ENCODE measurements at regions not wholly inside any gene's neighbourhood (a gene's known extent, or its start where the extent isn't known, plus 50 kb on each side); places are given as distances from the start of the nearest gene placed in this dataset.

DNA sequence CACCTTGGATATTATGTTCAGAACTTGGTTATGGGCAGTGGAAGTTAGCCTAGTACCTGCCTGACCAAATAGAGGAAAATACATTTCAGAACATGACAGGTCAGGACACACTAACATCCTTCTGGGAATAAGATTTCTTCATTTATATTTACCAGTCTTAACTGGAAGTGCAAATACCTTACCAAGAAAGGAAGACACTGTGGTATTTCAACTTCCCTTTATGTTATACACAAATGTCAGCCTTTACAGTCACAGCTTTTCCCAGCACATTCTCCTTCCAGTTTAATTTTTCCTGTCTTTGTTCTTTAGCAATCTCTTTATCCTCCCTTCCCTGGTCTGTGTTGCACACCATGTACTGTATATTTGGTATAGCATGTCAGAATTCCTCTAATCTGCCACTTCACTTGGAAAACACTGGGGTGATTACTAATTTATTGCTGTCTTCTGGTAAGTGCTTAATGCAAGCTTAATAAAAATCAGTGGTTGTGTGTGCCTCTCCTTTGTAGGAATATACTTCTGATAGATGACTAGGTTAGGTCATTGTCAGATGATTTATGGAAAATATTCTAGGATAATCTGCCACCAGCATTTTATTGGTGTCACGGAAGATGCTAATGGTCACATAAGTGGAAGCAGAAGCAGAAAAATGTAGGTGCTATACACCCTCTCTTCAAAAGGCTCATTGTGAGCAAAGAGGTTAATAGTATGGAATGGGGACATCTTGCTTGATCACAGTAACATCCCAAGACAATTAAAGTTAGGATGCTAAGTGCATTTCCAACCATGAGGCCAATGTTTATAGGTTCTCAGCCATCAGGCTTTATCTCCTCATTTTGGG lies 124.3 kb upstream of the STARD13 start:
- TF ChIP-seq, protein P1, sequence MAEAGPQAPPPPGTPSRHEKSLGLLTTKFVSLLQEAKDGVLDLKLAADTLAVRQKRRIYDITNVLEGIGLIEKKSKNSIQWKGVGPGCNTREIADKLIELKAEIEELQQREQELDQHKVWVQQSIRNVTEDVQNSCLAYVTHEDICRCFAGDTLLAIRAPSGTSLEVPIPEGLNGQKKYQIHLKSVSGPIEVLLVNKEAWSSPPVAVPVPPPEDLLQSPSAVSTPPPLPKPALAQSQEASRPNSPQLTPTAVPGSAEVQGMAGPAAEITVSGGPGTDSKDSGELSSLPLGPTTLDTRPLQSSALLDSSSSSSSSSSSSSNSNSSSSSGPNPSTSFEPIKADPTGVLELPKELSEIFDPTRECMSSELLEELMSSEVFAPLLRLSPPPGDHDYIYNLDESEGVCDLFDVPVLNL (CRISPR knock-in tag; IDR thresholded peaks at IDR 0.05; ENCODE audit: borderline replicate concordance, low read depth), result no peak
- TF ChIP-seq, protein P2, sequence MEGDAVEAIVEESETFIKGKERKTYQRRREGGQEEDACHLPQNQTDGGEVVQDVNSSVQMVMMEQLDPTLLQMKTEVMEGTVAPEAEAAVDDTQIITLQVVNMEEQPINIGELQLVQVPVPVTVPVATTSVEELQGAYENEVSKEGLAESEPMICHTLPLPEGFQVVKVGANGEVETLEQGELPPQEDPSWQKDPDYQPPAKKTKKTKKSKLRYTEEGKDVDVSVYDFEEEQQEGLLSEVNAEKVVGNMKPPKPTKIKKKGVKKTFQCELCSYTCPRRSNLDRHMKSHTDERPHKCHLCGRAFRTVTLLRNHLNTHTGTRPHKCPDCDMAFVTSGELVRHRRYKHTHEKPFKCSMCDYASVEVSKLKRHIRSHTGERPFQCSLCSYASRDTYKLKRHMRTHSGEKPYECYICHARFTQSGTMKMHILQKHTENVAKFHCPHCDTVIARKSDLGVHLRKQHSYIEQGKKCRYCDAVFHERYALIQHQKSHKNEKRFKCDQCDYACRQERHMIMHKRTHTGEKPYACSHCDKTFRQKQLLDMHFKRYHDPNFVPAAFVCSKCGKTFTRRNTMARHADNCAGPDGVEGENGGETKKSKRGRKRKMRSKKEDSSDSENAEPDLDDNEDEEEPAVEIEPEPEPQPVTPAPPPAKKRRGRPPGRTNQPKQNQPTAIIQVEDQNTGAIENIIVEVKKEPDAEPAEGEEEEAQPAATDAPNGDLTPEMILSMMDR (IDR thresholded peaks at IDR 0.05), result no peak
- TF ChIP-seq, protein P3, sequence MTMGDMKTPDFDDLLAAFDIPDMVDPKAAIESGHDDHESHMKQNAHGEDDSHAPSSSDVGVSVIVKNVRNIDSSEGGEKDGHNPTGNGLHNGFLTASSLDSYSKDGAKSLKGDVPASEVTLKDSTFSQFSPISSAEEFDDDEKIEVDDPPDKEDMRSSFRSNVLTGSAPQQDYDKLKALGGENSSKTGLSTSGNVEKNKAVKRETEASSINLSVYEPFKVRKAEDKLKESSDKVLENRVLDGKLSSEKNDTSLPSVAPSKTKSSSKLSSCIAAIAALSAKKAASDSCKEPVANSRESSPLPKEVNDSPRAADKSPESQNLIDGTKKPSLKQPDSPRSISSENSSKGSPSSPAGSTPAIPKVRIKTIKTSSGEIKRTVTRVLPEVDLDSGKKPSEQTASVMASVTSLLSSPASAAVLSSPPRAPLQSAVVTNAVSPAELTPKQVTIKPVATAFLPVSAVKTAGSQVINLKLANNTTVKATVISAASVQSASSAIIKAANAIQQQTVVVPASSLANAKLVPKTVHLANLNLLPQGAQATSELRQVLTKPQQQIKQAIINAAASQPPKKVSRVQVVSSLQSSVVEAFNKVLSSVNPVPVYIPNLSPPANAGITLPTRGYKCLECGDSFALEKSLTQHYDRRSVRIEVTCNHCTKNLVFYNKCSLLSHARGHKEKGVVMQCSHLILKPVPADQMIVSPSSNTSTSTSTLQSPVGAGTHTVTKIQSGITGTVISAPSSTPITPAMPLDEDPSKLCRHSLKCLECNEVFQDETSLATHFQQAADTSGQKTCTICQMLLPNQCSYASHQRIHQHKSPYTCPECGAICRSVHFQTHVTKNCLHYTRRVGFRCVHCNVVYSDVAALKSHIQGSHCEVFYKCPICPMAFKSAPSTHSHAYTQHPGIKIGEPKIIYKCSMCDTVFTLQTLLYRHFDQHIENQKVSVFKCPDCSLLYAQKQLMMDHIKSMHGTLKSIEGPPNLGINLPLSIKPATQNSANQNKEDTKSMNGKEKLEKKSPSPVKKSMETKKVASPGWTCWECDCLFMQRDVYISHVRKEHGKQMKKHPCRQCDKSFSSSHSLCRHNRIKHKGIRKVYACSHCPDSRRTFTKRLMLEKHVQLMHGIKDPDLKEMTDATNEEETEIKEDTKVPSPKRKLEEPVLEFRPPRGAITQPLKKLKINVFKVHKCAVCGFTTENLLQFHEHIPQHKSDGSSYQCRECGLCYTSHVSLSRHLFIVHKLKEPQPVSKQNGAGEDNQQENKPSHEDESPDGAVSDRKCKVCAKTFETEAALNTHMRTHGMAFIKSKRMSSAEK (CRISPR knock-in tag; IDR thresholded peaks at IDR 0.05; ENCODE audit: borderline replicate concordance), result no peak
- TF ChIP-seq, protein P4, sequence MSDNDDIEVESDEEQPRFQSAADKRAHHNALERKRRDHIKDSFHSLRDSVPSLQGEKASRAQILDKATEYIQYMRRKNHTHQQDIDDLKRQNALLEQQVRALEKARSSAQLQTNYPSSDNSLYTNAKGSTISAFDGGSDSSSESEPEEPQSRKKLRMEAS (CRISPR knock-in tag; IDR thresholded peaks at IDR 0.05), result no peak
- TF ChIP-seq, protein P5, sequence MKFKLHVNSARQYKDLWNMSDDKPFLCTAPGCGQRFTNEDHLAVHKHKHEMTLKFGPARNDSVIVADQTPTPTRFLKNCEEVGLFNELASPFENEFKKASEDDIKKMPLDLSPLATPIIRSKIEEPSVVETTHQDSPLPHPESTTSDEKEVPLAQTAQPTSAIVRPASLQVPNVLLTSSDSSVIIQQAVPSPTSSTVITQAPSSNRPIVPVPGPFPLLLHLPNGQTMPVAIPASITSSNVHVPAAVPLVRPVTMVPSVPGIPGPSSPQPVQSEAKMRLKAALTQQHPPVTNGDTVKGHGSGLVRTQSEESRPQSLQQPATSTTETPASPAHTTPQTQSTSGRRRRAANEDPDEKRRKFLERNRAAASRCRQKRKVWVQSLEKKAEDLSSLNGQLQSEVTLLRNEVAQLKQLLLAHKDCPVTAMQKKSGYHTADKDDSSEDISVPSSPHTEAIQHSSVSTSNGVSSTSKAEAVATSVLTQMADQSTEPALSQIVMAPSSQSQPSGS (CRISPR knock-in tag; IDR thresholded peaks at IDR 0.05; ENCODE audit: borderline replicate concordance, low read depth), result no peak
